ENCODE measurements at regions not wholly inside any gene's neighbourhood (a gene's known extent, or its start where the extent isn't known, plus 50 kb on each side); places are given as distances from the start of the nearest gene placed in this dataset.

GRCh38 chr6:6811128-6812009 is 222.8 kb downstream of the LY86 start:
- H3K27me3 ChIP-seq (ENCODE audit: control insufficient read depth in 3 of 3, insufficient read depth in 3 of 3, low read length in 2 of 3): no peaks in the 10 kb centered on the region
- TF ChIP-seq, protein P1, sequence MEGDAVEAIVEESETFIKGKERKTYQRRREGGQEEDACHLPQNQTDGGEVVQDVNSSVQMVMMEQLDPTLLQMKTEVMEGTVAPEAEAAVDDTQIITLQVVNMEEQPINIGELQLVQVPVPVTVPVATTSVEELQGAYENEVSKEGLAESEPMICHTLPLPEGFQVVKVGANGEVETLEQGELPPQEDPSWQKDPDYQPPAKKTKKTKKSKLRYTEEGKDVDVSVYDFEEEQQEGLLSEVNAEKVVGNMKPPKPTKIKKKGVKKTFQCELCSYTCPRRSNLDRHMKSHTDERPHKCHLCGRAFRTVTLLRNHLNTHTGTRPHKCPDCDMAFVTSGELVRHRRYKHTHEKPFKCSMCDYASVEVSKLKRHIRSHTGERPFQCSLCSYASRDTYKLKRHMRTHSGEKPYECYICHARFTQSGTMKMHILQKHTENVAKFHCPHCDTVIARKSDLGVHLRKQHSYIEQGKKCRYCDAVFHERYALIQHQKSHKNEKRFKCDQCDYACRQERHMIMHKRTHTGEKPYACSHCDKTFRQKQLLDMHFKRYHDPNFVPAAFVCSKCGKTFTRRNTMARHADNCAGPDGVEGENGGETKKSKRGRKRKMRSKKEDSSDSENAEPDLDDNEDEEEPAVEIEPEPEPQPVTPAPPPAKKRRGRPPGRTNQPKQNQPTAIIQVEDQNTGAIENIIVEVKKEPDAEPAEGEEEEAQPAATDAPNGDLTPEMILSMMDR (IDR thresholded peaks at IDR 0.05; ENCODE audit: control extremely low read depth, extremely low read depth): no peak
- H3K4me3 ChIP-seq: no peak overlapping the region
- H3K4me1 ChIP-seq (ENCODE audit: control insufficient read depth in 5 of 5, insufficient read depth in 5 of 5, low read length in 5 of 5): peaks cover 6 to 15% (median 8%) of the 10 kb centered on the region in 5 donors
- ATAC-seq (ENCODE audit: insufficient read depth, low FRiP score) (peak; percentile 65), DNase-seq (peak; percentile 48 to 74 (median 61))
- WGBS, 2 donors: 4 to 7% methylated on average over 16 of the region's 16 CpGs
- no peaks in the 10 kb centered on the region for H3K36me3 ChIP-seq (ENCODE audit: control insufficient read depth in 4 of 4, insufficient read depth in 4 of 4, low read length in 4 of 4)
- peak overlapping the region in 1 of 2 donors; percentile 63 for H3K27ac ChIP-seq (ENCODE audit: low read depth in 1 of 2, low read length in 1 of 2)
- H3K9ac ChIP-seq (ENCODE audit: insufficient read depth in 1 of 2, low read length in 2 of 2): peak overlapping the region; percentile 50 to 59
- H3K9me3 ChIP-seq (ENCODE audit: control insufficient read depth in 4 of 4, insufficient read depth in 3 of 4, low read length in 3 of 4): no peaks in the 10 kb centered on the region

GRCh38 chr6:6812427-6812826 is 223.9 kb downstream of the LY86 start:
- Histone ChIP-seq H3K36me3 (ENCODE audit: control insufficient read depth in 4 of 4, insufficient read depth in 4 of 4, low read length in 4 of 4) (no peaks in the 10 kb centered on the region), H3K9me3 (ENCODE audit: control insufficient read depth in 4 of 4, insufficient read depth in 3 of 4, low read length in 3 of 4) (no peaks in the 10 kb centered on the region), H3K27ac (ENCODE audit: low read depth in 1 of 2, low read length in 1 of 2) (no peak overlapping the region), H3K4me1 (ENCODE audit: control insufficient read depth in 5 of 5, insufficient read depth in 5 of 5, low read length in 5 of 5) (peaks cover 5 to 15% (median 8%) of the 10 kb centered on the region in 5 donors), H3K4me3 (no peak overlapping the region), H3K27me3 (ENCODE audit: control insufficient read depth in 3 of 3, insufficient read depth in 3 of 3, low read length in 2 of 3) (no peaks in the 10 kb centered on the region), H3K9ac (ENCODE audit: insufficient read depth in 1 of 2, low read length in 2 of 2) (no peak overlapping the region)
- DNase-seq (no peak), ATAC-seq (ENCODE audit: insufficient read depth, low FRiP score) (no peak)
- TF ChIP-seq, protein P1 (IDR thresholded peaks at IDR 0.05; ENCODE audit: control extremely low read depth, extremely low read depth): no peak
- 93 to 98% methylated on average over 2 of the region's 2 CpGs for WGBS, 2 donors

DNA sequence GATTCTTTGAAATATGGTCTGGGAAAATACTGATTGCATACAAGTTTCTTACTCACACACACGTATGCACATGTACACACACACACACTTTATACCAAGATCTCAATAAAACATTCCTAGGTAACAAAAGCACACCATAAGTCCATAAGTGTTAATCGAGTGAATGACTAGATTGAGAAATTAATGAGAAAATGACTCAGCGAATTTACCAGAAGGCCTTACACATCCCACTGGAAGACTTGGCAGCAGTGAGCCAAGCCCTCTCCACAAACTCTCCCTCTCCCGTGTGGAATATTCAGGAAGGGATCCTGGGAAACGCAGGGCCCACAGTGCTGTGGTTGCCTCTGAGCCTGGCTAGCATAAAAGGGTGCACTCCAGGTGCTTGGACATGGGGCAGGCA is 227.2 kb downstream of the LY86 start:
- Histone ChIP-seq H3K27ac (ENCODE audit: low read depth in 1 of 2, low read length in 1 of 2) (no peak overlapping the region), H3K36me3 (ENCODE audit: control insufficient read depth in 4 of 4, insufficient read depth in 4 of 4, low read length in 4 of 4) (no peaks in the 10 kb centered on the region), H3K4me3 (no peak overlapping the region), H3K9ac (ENCODE audit: insufficient read depth in 1 of 2, low read length in 2 of 2) (no peak overlapping the region), H3K4me1 (ENCODE audit: control insufficient read depth in 5 of 5, insufficient read depth in 5 of 5, low read length in 5 of 5) (peaks cover 0 to 15% (median 8%) of the 10 kb centered on the region in 5 donors), H3K9me3 (ENCODE audit: control insufficient read depth in 4 of 4, insufficient read depth in 3 of 4, low read length in 3 of 4) (no peaks in the 10 kb centered on the region), H3K27me3 (ENCODE audit: control insufficient read depth in 3 of 3, insufficient read depth in 3 of 3, low read length in 2 of 3) (no peaks in the 10 kb centered on the region)
- TF ChIP-seq, protein P1 (IDR thresholded peaks at IDR 0.05; ENCODE audit: control extremely low read depth, extremely low read depth): no peak
- DNase-seq (no peak), ATAC-seq (ENCODE audit: insufficient read depth, low FRiP score) (no peak)
- 79% methylated on average over 5 of the region's 5 CpGs for WGBS, 2 donors

Measured in lung (tissue), 11 donors.